Colonic mucosa (tissue), 4 donors: ENCODE measurements at regions not wholly inside any gene's neighbourhood (a gene's known extent, or its start where the extent isn't known, plus 50 kb on each side); places are given as distances from the start of the nearest gene placed in this dataset.

Experiments
- DNase-seq: peaks from one replicate; pipeline ENCODE4 v3.0.0-alpha.2; 2020
- H3K27ac ChIP-seq: fragments of 200-600 bp; one replicate; pipeline ENCODE4 v1.8.0; 2021
- H3K27me3 ChIP-seq: fragments of 200-600 bp; one replicate; pipeline ENCODE4 v1.8.0; 2021
- H3K36me3 ChIP-seq: fragments of 200-600 bp; one replicate; pipeline ENCODE4 v1.8.0; 2021
- H3K4me1 ChIP-seq: fragments of 200-600 bp; one replicate; pipeline ENCODE4 v1.8.0; 2021; ENCODE audit warnings: mild to moderate bottlenecking
- H3K4me3 ChIP-seq: fragments of 200-600 bp; one replicate; pipeline ENCODE4 v1.8.0; 2021
- H3K9ac ChIP-seq, 2 donors: one replicate each; pipeline ENCODE4 v1.7.0; 2013; ENCODE audit warnings: control low read depth in 2 of 2, low read depth in 2 of 2, low read length in 2 of 2
- H3K9me3 ChIP-seq: fragments of 200-600 bp; one replicate; pipeline ENCODE4 v1.8.0; 2021
- intact Hi-C: fragments of 100-400 bp; cut with DNase I; formaldehyde crosslinking; loops from one replicate; pipeline ENCODE4 v1.14.1; 2022
- TF ChIP-seq, protein P1 (sequence below): fragments of 200-600 bp; IDR thresholded peaks from one replicate; pipeline ENCODE4 v1.8.0; 2022; ENCODE audit warnings: antibody characterized with exemption, mild to moderate bottlenecking
- donor health status: healthy.
- donor health status: DM: no; HTN: no; CAD: no.
- donor health status: DM: no; HTN: no; CAD: no.

- DNase-seq: no peak
- TF ChIP-seq, protein P1, sequence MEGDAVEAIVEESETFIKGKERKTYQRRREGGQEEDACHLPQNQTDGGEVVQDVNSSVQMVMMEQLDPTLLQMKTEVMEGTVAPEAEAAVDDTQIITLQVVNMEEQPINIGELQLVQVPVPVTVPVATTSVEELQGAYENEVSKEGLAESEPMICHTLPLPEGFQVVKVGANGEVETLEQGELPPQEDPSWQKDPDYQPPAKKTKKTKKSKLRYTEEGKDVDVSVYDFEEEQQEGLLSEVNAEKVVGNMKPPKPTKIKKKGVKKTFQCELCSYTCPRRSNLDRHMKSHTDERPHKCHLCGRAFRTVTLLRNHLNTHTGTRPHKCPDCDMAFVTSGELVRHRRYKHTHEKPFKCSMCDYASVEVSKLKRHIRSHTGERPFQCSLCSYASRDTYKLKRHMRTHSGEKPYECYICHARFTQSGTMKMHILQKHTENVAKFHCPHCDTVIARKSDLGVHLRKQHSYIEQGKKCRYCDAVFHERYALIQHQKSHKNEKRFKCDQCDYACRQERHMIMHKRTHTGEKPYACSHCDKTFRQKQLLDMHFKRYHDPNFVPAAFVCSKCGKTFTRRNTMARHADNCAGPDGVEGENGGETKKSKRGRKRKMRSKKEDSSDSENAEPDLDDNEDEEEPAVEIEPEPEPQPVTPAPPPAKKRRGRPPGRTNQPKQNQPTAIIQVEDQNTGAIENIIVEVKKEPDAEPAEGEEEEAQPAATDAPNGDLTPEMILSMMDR: no peak
- Histone ChIP-seq H3K9me3 (no peaks in the 10 kb centered on the region), H3K27me3 (no peaks in the 10 kb centered on the region), H3K4me3 (no peak overlapping the region), H3K4me1 (no peaks in the 10 kb centered on the region), H3K9ac (no peak overlapping the region), H3K36me3 (no peaks in the 10 kb centered on the region), H3K27ac (no peak overlapping the region)
- intact Hi-C loops: no loop called here
Observed at GRCh38 chr10:88205842-88206446, 342.5 kb downstream of the PTEN start.

- no peak overlapping the region for H3K9ac ChIP-seq
- H3K4me3 ChIP-seq: no peak overlapping the region
- no peaks in the 10 kb centered on the region for H3K27me3 ChIP-seq
- no peak for DNase-seq
- intact Hi-C loops: no loop called here
- H3K9me3 ChIP-seq: no peaks in the 10 kb centered on the region
- H3K4me1 ChIP-seq: no peaks in the 10 kb centered on the region
- H3K36me3 ChIP-seq: no peaks in the 10 kb centered on the region
- no peak overlapping the region for H3K27ac ChIP-seq
- TF ChIP-seq, protein P1: no peak
Observed at GRCh38 chr10:88207121-88207546, 343.7 kb downstream of the PTEN start.

DNA sequence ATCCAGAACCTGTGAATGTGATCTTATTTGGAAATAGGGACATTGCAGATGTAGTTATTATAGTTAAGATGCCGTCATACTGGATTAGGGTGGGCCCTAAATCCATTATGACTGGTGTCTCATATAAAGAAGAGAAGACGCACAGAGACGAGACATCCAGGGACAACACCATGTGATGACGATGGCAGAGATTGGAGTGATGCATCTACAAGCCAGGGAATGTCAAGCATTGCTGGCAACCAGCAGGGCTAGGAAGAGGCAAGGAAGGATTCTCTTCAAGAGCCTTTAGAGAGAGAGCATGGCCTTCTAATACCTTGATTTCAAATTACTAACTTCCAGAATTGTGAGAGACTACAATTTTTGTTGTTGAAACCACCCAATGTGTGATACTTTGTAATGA lies 345.8 kb downstream of the PTEN start:
- no peak overlapping the region for H3K27ac ChIP-seq
- no peak for DNase-seq
- intact Hi-C loops: no loop called here

DNA sequence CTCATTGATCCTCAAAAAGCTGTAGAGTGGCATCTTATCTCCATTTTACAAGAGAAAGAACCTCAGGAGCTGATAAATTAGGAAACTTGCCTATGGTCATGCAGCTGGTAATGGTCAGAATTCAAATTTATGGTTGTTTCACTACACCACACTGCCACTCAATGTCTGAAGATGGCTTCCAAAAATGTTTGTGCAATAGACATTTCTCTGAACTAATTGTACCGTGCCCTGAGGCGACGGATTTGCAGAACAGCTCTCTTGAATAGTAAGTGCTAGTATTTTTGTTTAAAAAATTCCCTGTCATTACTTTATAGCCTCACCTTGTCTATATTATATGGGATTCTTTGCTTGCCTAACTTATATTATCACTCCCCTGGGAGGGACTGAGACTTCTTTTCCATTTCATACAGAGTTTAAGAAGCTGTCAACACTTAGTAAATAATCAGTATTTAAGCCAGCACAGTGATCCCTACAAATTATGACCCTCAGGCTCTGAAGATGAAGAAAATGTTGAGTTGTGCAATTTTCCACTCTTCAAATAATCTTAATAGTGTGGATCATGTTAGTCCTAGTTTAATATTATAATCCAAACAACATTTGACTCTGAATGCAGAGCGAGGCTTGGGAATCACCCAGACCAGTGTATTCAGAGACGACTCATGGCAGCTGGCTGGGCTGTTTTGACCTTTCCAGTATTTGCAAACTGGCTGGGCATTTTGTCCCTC lies 346.6 kb downstream of the PTEN start:
- TF ChIP-seq, protein P1: no peak
- Histone ChIP-seq H3K9me3 (no peaks in the 10 kb centered on the region), H3K36me3 (no peaks in the 10 kb centered on the region), H3K4me1 (no peaks in the 10 kb centered on the region), H3K27me3 (no peaks in the 10 kb centered on the region), H3K9ac (no peak overlapping the region), H3K27ac (no peak overlapping the region), H3K4me3 (no peak overlapping the region)
- intact Hi-C loops: no loop called here
- DNase-seq: no peak

More for the DNA sequence above, 345.8 kb downstream of the PTEN start:
- H3K9me3 ChIP-seq: no peaks in the 10 kb centered on the region
- no peak overlapping the region for H3K9ac ChIP-seq
- H3K27me3 ChIP-seq: no peaks in the 10 kb centered on the region
- H3K36me3 ChIP-seq: no peaks in the 10 kb centered on the region
- TF ChIP-seq, protein P1: no peak
- H3K4me1 ChIP-seq: no peaks in the 10 kb centered on the region
- H3K4me3 ChIP-seq: no peak overlapping the region

DNA sequence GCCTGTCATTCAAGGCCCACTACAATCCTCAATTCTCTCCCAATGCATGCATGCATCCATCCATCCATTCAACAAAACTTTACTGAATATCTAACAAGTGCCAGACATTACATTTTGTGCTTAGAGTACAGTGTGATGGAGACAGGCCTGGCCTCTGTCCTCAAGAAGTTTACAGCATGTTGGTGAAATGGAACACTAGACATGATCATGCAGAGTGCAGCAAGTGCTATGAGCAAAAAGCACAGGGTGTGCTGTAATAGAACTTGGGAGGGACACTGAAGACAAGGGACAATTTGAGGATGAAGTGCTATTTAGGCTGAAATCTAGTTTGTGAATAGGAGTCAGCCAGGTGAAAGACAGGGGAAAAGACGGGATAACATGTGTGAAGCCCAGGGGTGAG lies 347.8 kb downstream of the PTEN start:
- Histone ChIP-seq H3K27me3 (no peaks in the 10 kb centered on the region), H3K4me3 (no peak overlapping the region), H3K9ac (no peak overlapping the region), H3K27ac (no peak overlapping the region), H3K4me1 (no peaks in the 10 kb centered on the region), H3K36me3 (no peaks in the 10 kb centered on the region), H3K9me3 (no peaks in the 10 kb centered on the region)
- DNase-seq: no peak
- intact Hi-C loops: no loop called here
- TF ChIP-seq, protein P1: no peak
